Epithelial cell of proximal tubule (primary cell): ENCODE measurements at regions not wholly inside any gene's neighbourhood (a gene's known extent, or its start where the extent isn't known, plus 50 kb on each side); places are given as distances from the start of the nearest gene placed in this dataset.
"Not testable (repeated sequence)": the region's sequence is repeated elsewhere in the genome, so short reads cannot be mapped to it uniquely, and the experiment has no call there.

Experiments used
- DNase-seq: peaks from one replicate; pipeline ENCODE4 v3.0.0-alpha.2; 2011; ENCODE audit warnings: low read depth
- H3K4me3 ChIP-seq: 2 replicates; pipeline ENCODE4 v1.5.1; 2011; ENCODE audit warnings: low read depth, mild to moderate bottlenecking, low read length
- TF ChIP-seq, protein P1 (sequence below): conservative IDR thresholded peaks from 2 replicates; pipeline ENCODE4 v1.5.1; 2012; ENCODE audit warnings: low read depth, mild to moderate bottlenecking, low read length

DNA sequence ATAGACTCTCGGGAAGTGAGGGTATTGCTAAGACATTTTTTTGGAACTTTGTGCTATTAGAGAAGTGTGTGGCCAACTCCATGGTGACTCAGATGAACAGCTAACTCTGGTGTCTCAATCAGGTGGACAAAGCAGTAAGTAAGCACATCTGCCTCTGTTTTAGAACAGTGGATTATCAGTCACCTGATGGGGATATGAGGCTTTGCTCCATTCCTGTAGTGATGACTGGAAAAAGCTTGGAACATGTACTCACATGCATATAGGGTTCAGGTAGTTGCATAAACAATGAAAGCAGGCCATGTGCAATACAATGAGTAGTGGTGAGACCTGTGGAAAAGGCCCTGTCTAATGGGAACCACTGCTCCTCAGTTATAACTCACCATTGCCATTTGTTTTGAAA lies 168.2 kb upstream of the FBN2 start:
- H3K4me3 ChIP-seq, result no peak overlapping the region
- TF ChIP-seq, protein P1, sequence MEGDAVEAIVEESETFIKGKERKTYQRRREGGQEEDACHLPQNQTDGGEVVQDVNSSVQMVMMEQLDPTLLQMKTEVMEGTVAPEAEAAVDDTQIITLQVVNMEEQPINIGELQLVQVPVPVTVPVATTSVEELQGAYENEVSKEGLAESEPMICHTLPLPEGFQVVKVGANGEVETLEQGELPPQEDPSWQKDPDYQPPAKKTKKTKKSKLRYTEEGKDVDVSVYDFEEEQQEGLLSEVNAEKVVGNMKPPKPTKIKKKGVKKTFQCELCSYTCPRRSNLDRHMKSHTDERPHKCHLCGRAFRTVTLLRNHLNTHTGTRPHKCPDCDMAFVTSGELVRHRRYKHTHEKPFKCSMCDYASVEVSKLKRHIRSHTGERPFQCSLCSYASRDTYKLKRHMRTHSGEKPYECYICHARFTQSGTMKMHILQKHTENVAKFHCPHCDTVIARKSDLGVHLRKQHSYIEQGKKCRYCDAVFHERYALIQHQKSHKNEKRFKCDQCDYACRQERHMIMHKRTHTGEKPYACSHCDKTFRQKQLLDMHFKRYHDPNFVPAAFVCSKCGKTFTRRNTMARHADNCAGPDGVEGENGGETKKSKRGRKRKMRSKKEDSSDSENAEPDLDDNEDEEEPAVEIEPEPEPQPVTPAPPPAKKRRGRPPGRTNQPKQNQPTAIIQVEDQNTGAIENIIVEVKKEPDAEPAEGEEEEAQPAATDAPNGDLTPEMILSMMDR, result no peak
- no peak for DNase-seq

GRCh38 chr5:128708841-128709240 lies 170.8 kb upstream of the FBN2 start:
- no peak for DNase-seq
- TF ChIP-seq, protein P1, result no peak
- no peak overlapping the region for H3K4me3 ChIP-seq

- DNase-seq, result no peak
- TF ChIP-seq, protein P1, result no peak
- H3K4me3 ChIP-seq, result no peak overlapping the region
Observed at GRCh38 chr5:128711216-128711615, 173.2 kb upstream of the FBN2 start.

GRCh38 chr5:128714551-128714950 lies 176.5 kb upstream of the FBN2 start:
- DNase-seq, result no peak
- no peak overlapping the region for H3K4me3 ChIP-seq
- TF ChIP-seq, protein P1, result no peak

- TF ChIP-seq, protein P1, result no peak
- DNase-seq, result no peak
- H3K4me3 ChIP-seq, result no peak overlapping the region
Observed at GRCh38 chr5:128722551-128722950, 184.5 kb upstream of the FBN2 start.

- not testable (repeated sequence) for H3K4me3 ChIP-seq, DNase-seq
Observed at GRCh38 chr5:128730021-128730420, 192.0 kb upstream of the FBN2 start.

GRCh38 chr5:128735656-128736055 lies 197.6 kb upstream of the FBN2 start:
- not testable (repeated sequence) for H3K4me3 ChIP-seq, DNase-seq

DNA sequence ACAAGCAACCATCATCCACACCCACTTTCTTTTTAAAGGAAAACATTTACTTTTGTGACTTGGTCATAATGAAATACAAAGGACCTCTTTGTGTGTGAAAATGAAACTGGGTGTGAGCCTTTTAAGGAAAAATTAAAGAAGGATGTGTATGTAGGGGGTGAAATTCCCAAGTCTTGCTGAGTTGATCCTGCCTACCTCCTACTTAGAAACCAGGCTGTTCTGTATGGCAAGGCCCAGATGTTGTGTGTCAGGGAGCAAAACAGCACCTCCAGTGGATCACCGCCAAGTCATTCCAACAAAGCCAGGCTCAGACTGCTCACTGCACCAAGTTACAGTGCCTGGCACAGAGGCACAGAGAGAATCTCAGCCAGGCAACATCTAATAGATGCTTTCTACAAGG lies 198.5 kb upstream of the FBN2 start:
- DNase-seq, result no peak
- no peak overlapping the region for H3K4me3 ChIP-seq
- TF ChIP-seq, protein P1, result no peak
